GM12892 (cell line): ENCODE measurements at regions not wholly inside any gene's neighbourhood (a gene's known extent, or its start where the extent isn't known, plus 50 kb on each side); places are given as distances from the start of the nearest gene placed in this dataset.

ENCODE experiments used
- POLR2A ChIP-seq: IDR thresholded peaks from 2 replicates; pipeline ENCODE4 v1.6.1; 2011; ENCODE audit warnings: low read depth, low read length, control low read depth
- POLR2AphosphoS5 ChIP-seq: IDR thresholded peaks from 2 replicates; pipeline ENCODE4 v1.6.1; 2011; ENCODE audit warnings: low read depth, low read length, control low read depth
- TAF1 ChIP-seq: IDR thresholded peaks from 2 replicates; pipeline ENCODE4 v1.6.1; 2011; ENCODE audit warnings: low read depth, mild to moderate bottlenecking, control low read depth, low read length, borderline replicate concordance

DNA sequence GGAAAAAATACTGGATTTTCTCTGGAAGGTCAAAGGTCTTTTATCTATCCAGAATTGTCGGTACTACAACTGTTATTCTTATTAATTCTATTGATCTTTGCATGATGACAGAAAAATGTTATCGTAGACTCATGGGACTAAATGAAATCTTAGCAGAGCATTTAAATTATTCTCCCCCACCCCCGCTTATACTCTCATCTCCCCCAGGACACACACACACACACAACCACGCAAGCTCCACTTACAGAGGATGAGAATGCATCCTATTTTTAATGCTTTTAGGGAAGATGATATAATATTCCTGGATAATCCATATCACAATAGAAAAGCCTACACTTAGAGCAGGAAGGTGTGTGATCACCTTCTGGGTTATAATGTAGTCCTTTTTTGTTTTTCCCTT lies 91.9 kb upstream of the STARD13 start:
- TF ChIP-seq POLR2AphosphoS5, result no peak
- TF ChIP-seq POLR2A, result no peak
- no peak for TF ChIP-seq TAF1
